ENCODE measurements at regions not wholly inside any gene's neighbourhood (a gene's known extent, or its start where the extent isn't known, plus 50 kb on each side); places are given as distances from the start of the nearest gene placed in this dataset.

DNA sequence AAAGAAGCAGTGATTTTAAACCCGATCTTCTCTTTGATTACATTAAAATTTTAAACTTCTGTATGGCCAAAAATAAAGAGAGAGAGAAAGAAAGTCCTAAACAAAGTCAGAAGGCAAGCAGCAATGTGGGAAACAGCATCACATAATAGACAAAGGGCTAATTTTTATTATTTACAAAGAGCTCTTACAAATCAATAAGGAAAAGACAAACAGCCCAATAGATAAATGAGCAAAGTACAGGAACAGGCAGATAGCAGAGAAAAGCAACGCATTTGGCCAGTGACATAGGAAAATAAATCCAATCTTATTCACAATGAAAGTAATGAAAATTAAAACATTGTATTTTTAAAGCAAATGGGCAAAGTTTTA is 93.1 kb downstream of the SALL1 start:
- TF ChIP-seq, protein P1, sequence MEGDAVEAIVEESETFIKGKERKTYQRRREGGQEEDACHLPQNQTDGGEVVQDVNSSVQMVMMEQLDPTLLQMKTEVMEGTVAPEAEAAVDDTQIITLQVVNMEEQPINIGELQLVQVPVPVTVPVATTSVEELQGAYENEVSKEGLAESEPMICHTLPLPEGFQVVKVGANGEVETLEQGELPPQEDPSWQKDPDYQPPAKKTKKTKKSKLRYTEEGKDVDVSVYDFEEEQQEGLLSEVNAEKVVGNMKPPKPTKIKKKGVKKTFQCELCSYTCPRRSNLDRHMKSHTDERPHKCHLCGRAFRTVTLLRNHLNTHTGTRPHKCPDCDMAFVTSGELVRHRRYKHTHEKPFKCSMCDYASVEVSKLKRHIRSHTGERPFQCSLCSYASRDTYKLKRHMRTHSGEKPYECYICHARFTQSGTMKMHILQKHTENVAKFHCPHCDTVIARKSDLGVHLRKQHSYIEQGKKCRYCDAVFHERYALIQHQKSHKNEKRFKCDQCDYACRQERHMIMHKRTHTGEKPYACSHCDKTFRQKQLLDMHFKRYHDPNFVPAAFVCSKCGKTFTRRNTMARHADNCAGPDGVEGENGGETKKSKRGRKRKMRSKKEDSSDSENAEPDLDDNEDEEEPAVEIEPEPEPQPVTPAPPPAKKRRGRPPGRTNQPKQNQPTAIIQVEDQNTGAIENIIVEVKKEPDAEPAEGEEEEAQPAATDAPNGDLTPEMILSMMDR (IDR thresholded peaks at IDR 0.05; ENCODE audit: poor library complexity), result no peak
- TF ChIP-seq EZH2 (IDR thresholded peaks at IDR 0.05; ENCODE audit: borderline replicate concordance) (no peak), EZH2phosphoT487 (IDR thresholded peaks at IDR 0.05; ENCODE audit: low read depth, severe bottlenecking, unreplicated experiment) (no peak)
